H1 (cell line): ENCODE measurements at regions not wholly inside any gene's neighbourhood (a gene's known extent, or its start where the extent isn't known, plus 50 kb on each side); places are given as distances from the start of the nearest gene placed in this dataset.

ENCODE experiments used
- CHD7 ChIP-seq: fragments of 300-600 bp; sonication (generic); IDR thresholded peaks from 2 replicates; pipeline ENCODE4 v1.7.1; 2012; ENCODE audit warnings: low read length, moderate library complexity, mild to moderate bottlenecking, inconsistent platforms; ENCODE audit not compliant: insufficient replicate concordance

- TF ChIP-seq CHD7: no peak
Measured at GRCh38 chr7:119825091-119825655, 447.8 kb upstream of the KCND2 start (continued).
